HCT116 (cell line): ENCODE measurements at regions not wholly inside any gene's neighbourhood (a gene's known extent, or its start where the extent isn't known, plus 50 kb on each side); places are given as distances from the start of the nearest gene placed in this dataset.

Experiments used
- ATAC-seq: fragments of 200-7000 bp; cut with Tn5 transposase; 2 replicates; pipeline ENCODE4 v1.9.1; 2020; ENCODE audit warnings: mild to moderate bottlenecking, moderate library complexity
- BruUV-seq: library from RNA; stranded (reverse); fragments of 400-500 nt; replicated peaks from 2 replicates; lab custom pipeline; 2021; lab: Mats Ljungman, UMichigan
- CTCF ChIA-PET: fragments of 300-600 bp; sonication (Branson Sonifier 250); formaldehyde crosslinking; loops from one replicate; lab custom pipeline; 2021; ENCODE audit warnings: antibody characterized with exemption; lab: Charles Lee
- POLR2A ChIA-PET: fragments of 300-600, 350-600 bp; sonication (Branson Sonifier 250); formaldehyde crosslinking; loops from one replicate; lab custom pipeline; 2021; ENCODE audit warnings: antibody characterized with exemption; lab: Charles Lee
- RAD21 ChIA-PET, 2 experiments: fragments of 300-600 bp; sonication (Branson Sonifier 250); formaldehyde crosslinking; loops; one replicate each; lab custom pipeline; 2023; ENCODE audit warnings: low total read pairs in 2 of 2; ENCODE audit not compliant: uncharacterized antibody in 2 of 2, unreplicated experiment in 2 of 2, low non-redundant PET in 1 of 2; lab: Charles Lee
- DNase-seq: peaks from one replicate; pipeline ENCODE4 v3.0.0-alpha.2; 2010; ENCODE audit warnings: low read depth, low spot score
- H2AFZ ChIP-seq: fragments of 200-600 bp; shearing (Covaris generic), sonication (generic); 2 replicates; pipeline ENCODE4 v1.6.1; 2017; ENCODE audit warnings: low read depth, mixed run types, mixed read lengths, antibody characterized with exemption, low read length; ENCODE audit not compliant: poor library complexity, severe bottlenecking
- H3K27ac ChIP-seq: 2 replicates; pipeline ENCODE4 v1.5.1; 2012; ENCODE audit warnings: low read depth, low read length
- H3K27me3 ChIP-seq: fragments of 200-600 bp; sonication (generic); 2 replicates; pipeline ENCODE4 v1.6.1; 2016; ENCODE audit warnings: mixed run types, low read length, mixed read lengths; ENCODE audit not compliant: insufficient read depth
- H3K36me3 ChIP-seq, 2 experiments: fragments of 200-500 bp in 1 of 2; fragments of 200-600 bp in 1 of 2; sonication (Bioruptor generic) in 1 of 2; sonication (generic) in 1 of 2; 2 replicates each; pipeline versions ENCODE4 v1.5.1 to v1.6.1; 2014 to 2016; ENCODE audit warnings: low read length in 2 of 2, inconsistent platforms in 1 of 2, mixed read lengths in 1 of 2, mixed run types in 1 of 2; ENCODE audit not compliant: insufficient read depth in 2 of 2, control insufficient read depth in 1 of 2
- H3K4me1 ChIP-seq, 2 experiments: fragments of 200-600 bp in 1 of 2; sonication (generic) in 1 of 2; 2 replicates each; pipeline versions ENCODE4 v1.5.1 to v1.6.1; 2012 to 2017; ENCODE audit warnings: low read length in 2 of 2, inconsistent platforms in 1 of 2, mild to moderate bottlenecking in 1 of 2, mixed read lengths in 1 of 2, mixed run types in 1 of 2, moderate library complexity in 1 of 2; ENCODE audit not compliant: insufficient read depth in 2 of 2, control insufficient read depth in 1 of 2
- H3K4me2 ChIP-seq: fragments of 200-600 bp; sonication (generic); 2 replicates; pipeline ENCODE4 v1.6.1; 2017; ENCODE audit warnings: mixed run types, low read length, mixed read lengths
- H3K4me3 ChIP-seq, 2 experiments: fragments of 200-600 bp in 1 of 2; sonication (generic) in 1 of 2; replicated peaks in 1 of 2; 2 replicates each; pipeline ENCODE4 v1.5.1; 2011 to 2016; ENCODE audit warnings: low read length in 2 of 2, control low read depth in 1 of 2, low read depth in 1 of 2, mild to moderate bottlenecking in 1 of 2, mixed read lengths in 1 of 2, mixed run types in 1 of 2
- H3K79me2 ChIP-seq: fragments of 200-600 bp; sonication (generic); 2 replicates; pipeline ENCODE4 v1.6.1; 2017; ENCODE audit warnings: mild to moderate bottlenecking, mixed run types, low read length, moderate library complexity, mixed read lengths; ENCODE audit not compliant: insufficient read depth
- H3K9ac ChIP-seq: fragments of 200-600 bp; sonication (generic); 2 replicates; pipeline ENCODE4 v1.6.1; 2016; ENCODE audit warnings: low read length, mixed read lengths
- H3K9me2 ChIP-seq: fragments of 200-600 bp; sonication (generic), shearing (Covaris generic); 2 replicates; pipeline ENCODE4 v1.6.1; 2017; ENCODE audit warnings: mixed run types, mild to moderate bottlenecking, moderate library complexity; ENCODE audit not compliant: insufficient read depth
- H3K9me3 ChIP-seq, 2 experiments: fragments of 200-500 bp in 1 of 2; fragments of 200-600 bp in 1 of 2; sonication (Bioruptor generic) in 1 of 2; sonication (generic) in 1 of 2; 2 replicates each; pipeline ENCODE4 v1.6.1; 2014 to 2017; ENCODE audit warnings: low read length in 2 of 2, mixed read lengths in 2 of 2, inconsistent platforms in 1 of 2, low read depth in 1 of 2, mild to moderate bottlenecking in 1 of 2, mixed run types in 1 of 2, moderate library complexity in 1 of 2; ENCODE audit not compliant: control insufficient read depth in 1 of 2, insufficient read depth in 1 of 2
- H4K20me1 ChIP-seq: fragments of 200-600 bp; sonication (generic), shearing (Covaris generic); 2 replicates; pipeline ENCODE4 v1.6.1; 2017; ENCODE audit warnings: mixed run types, mild to moderate bottlenecking, moderate library complexity; ENCODE audit not compliant: insufficient read depth
- CEBPB ChIP-seq: IDR thresholded peaks from 2 replicates; pipeline ENCODE4 v1.6.1; 2012; ENCODE audit warnings: low read depth
- EGR1 ChIP-seq: IDR thresholded peaks from 2 replicates; pipeline ENCODE4 v1.6.1; 2012; ENCODE audit warnings: low read depth
- ELF1 ChIP-seq: IDR thresholded peaks from 2 replicates; pipeline ENCODE4 v1.6.1; 2012; ENCODE audit warnings: low read depth, borderline replicate concordance
- EZH2 ChIP-seq: fragments of 200-600 bp; sonication (generic); IDR thresholded peaks from 2 replicates; pipeline ENCODE4 v1.6.1; 2017; ENCODE audit warnings: antibody characterized with exemption, mixed run types
- EZH2phosphoT487 ChIP-seq: fragments of 200-600 bp; IDR thresholded peaks from 2 replicates; pipeline ENCODE4 v1.6.1; 2018; ENCODE audit warnings: antibody characterized with exemption, borderline replicate concordance
- FOSL1 ChIP-seq: IDR thresholded peaks from 2 replicates; pipeline ENCODE4 v1.6.1; 2012; ENCODE audit warnings: low read depth
- JUND ChIP-seq: IDR thresholded peaks from 2 replicates; pipeline ENCODE4 v1.6.1; 2012
- MAX ChIP-seq: IDR thresholded peaks from 2 replicates; pipeline ENCODE4 v1.6.1; 2012
- RAD21 ChIP-seq: IDR thresholded peaks from 2 replicates; pipeline ENCODE4 v1.6.1; 2012; ENCODE audit warnings: low read depth, mild to moderate bottlenecking
- SIN3A ChIP-seq: IDR thresholded peaks from 2 replicates; pipeline ENCODE4 v1.6.1; 2012; ENCODE audit warnings: low read depth
- SRF ChIP-seq: IDR thresholded peaks from 2 replicates; pipeline ENCODE4 v1.6.1; 2012; ENCODE audit warnings: low read depth
- TCF7L2 ChIP-seq: IDR thresholded peaks from 2 replicates; pipeline ENCODE4 v1.7.0; 2011; ENCODE audit warnings: borderline replicate concordance, inconsistent platforms; ENCODE audit not compliant: insufficient read depth, insufficient read length; ENCODE audit errors: extremely low read depth
- YY1 ChIP-seq: IDR thresholded peaks from 2 replicates; pipeline ENCODE4 v1.6.1; 2011; ENCODE audit warnings: low read length, low read depth, moderate library complexity, mild to moderate bottlenecking; ENCODE audit not compliant: insufficient replicate concordance; ENCODE audit errors: extremely low read depth
- ZFX ChIP-seq: fragments of 450-650 bp; IDR thresholded peaks from 2 replicates; pipeline ENCODE4 v1.6.1; 2017
- ZNF274 ChIP-seq: fragments of 200-500 bp; sonication (Bioruptor generic); IDR thresholded peaks from 2 replicates; pipeline ENCODE4 v1.6.1; 2014; ENCODE audit warnings: mild to moderate bottlenecking, low read depth, low read length, inconsistent platforms
- intact Hi-C: fragments of 100-400 bp; cut with micrococcal nuclease; formaldehyde crosslinking; loops from 2 replicates; pipeline ENCODE4 v1.10.0; 2022
- TF ChIP-seq, protein P1 (sequence below): IDR thresholded peaks from 2 replicates; pipeline ENCODE4 v1.6.1; 2012
- TF ChIP-seq, protein P2 (sequence below): IDR thresholded peaks from 2 replicates; pipeline ENCODE4 v1.6.1; 2011; ENCODE audit warnings: mild to moderate bottlenecking, low read length, moderate library complexity; ENCODE audit not compliant: insufficient replicate concordance; ENCODE audit errors: extremely low read depth
- TF ChIP-seq, protein P3 (sequence below): IDR thresholded peaks from 2 replicates; pipeline ENCODE4 v1.6.1; 2012; ENCODE audit warnings: low read depth

- no peak for TF ChIP-seq ZFX
- no peak for TF ChIP-seq EGR1
- TF ChIP-seq SIN3A: no peak
- no peak for TF ChIP-seq CEBPB
- no peak for TF ChIP-seq JUND
- TF ChIP-seq YY1: no peak
- TF ChIP-seq MAX: no peak
- TF ChIP-seq, protein P1, sequence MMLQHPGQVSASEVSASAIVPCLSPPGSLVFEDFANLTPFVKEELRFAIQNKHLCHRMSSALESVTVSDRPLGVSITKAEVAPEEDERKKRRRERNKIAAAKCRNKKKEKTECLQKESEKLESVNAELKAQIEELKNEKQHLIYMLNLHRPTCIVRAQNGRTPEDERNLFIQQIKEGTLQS: no peak
- TF ChIP-seq FOSL1: no peak
Measured at GRCh38 chrX:128769495-128769894, 717.3 kb upstream of the ACTRT1 start (continued).

DNA sequence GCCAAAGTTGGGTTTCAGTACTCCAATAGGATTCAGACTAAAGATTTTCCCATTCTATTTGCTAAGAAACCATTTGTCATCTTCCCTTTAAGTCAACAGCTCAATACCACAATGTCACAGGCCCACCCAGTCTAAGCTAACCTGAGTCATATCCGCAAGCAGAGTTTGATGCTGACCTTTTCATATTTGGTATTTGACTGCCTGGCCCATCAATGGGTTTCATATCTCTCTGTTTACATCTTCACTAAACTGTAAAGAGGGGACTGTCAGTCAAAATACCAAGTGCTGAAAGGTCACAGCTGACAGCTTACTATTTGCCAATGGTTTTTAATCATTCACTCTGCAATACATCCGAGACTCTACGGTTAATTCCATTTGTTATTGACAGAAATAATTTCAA lies 707.5 kb upstream of the ACTRT1 start:
- H4K20me1 ChIP-seq: no peaks in the 10 kb centered on the region
- ChIA-PET CTCF (no interaction called here), POLR2A (no interaction called here), RAD21 (no interaction called here)
- ATAC-seq (no peak), DNase-seq (no peak)
- no peaks in the 10 kb centered on the region for H3K4me1 ChIP-seq
- no peaks in the 10 kb centered on the region for H3K27me3 ChIP-seq
- no peak overlapping the region for H2AFZ ChIP-seq
- TF ChIP-seq CEBPB: no peak
- TF ChIP-seq EZH2phosphoT487: no peak
- no peak for TF ChIP-seq SRF
- TF ChIP-seq ZNF274: no peak
- no peak for TF ChIP-seq JUND
- no peak for TF ChIP-seq RAD21
- TF ChIP-seq SIN3A: no peak
- TF ChIP-seq MAX: no peak
- TF ChIP-seq, protein P2, sequence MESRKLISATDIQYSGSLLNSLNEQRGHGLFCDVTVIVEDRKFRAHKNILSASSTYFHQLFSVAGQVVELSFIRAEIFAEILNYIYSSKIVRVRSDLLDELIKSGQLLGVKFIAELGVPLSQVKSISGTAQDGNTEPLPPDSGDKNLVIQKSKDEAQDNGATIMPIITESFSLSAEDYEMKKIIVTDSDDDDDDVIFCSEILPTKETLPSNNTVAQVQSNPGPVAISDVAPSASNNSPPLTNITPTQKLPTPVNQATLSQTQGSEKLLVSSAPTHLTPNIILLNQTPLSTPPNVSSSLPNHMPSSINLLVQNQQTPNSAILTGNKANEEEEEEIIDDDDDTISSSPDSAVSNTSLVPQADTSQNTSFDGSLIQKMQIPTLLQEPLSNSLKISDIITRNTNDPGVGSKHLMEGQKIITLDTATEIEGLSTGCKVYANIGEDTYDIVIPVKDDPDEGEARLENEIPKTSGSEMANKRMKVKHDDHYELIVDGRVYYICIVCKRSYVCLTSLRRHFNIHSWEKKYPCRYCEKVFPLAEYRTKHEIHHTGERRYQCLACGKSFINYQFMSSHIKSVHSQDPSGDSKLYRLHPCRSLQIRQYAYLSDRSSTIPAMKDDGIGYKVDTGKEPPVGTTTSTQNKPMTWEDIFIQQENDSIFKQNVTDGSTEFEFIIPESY: no peak
- no peak for TF ChIP-seq TCF7L2
- TF ChIP-seq, protein P3, sequence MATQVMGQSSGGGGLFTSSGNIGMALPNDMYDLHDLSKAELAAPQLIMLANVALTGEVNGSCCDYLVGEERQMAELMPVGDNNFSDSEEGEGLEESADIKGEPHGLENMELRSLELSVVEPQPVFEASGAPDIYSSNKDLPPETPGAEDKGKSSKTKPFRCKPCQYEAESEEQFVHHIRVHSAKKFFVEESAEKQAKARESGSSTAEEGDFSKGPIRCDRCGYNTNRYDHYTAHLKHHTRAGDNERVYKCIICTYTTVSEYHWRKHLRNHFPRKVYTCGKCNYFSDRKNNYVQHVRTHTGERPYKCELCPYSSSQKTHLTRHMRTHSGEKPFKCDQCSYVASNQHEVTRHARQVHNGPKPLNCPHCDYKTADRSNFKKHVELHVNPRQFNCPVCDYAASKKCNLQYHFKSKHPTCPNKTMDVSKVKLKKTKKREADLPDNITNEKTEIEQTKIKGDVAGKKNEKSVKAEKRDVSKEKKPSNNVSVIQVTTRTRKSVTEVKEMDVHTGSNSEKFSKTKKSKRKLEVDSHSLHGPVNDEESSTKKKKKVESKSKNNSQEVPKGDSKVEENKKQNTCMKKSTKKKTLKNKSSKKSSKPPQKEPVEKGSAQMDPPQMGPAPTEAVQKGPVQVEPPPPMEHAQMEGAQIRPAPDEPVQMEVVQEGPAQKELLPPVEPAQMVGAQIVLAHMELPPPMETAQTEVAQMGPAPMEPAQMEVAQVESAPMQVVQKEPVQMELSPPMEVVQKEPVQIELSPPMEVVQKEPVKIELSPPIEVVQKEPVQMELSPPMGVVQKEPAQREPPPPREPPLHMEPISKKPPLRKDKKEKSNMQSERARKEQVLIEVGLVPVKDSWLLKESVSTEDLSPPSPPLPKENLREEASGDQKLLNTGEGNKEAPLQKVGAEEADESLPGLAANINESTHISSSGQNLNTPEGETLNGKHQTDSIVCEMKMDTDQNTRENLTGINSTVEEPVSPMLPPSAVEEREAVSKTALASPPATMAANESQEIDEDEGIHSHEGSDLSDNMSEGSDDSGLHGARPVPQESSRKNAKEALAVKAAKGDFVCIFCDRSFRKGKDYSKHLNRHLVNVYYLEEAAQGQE: no peak
- TF ChIP-seq EZH2: no peak
- no peak for TF ChIP-seq ZFX
- no peak for TF ChIP-seq ELF1
- no peaks in the 10 kb centered on the region for H3K79me2 ChIP-seq
- no peak overlapping the region for H3K27ac ChIP-seq
- no peak overlapping the region for H3K4me3 ChIP-seq
- no peaks in the 10 kb centered on the region for H3K9me2 ChIP-seq
- no TSS peak for BruUV-seq
- H3K9ac ChIP-seq: no peak overlapping the region
- H3K36me3 ChIP-seq: no peaks in the 10 kb centered on the region
- H3K4me2 ChIP-seq: no peak overlapping the region
- intact Hi-C loops: no loop called here
- no peaks in the 10 kb centered on the region for H3K9me3 ChIP-seq
